ENCODE measurements at regions not wholly inside any gene's neighbourhood (a gene's known extent, or its start where the extent isn't known, plus 50 kb on each side); places are given as distances from the start of the nearest gene placed in this dataset.
"Not testable (repeated sequence)": the region's sequence is repeated elsewhere in the genome, so short reads cannot be mapped to it uniquely, and the experiment has no call there.

DNA sequence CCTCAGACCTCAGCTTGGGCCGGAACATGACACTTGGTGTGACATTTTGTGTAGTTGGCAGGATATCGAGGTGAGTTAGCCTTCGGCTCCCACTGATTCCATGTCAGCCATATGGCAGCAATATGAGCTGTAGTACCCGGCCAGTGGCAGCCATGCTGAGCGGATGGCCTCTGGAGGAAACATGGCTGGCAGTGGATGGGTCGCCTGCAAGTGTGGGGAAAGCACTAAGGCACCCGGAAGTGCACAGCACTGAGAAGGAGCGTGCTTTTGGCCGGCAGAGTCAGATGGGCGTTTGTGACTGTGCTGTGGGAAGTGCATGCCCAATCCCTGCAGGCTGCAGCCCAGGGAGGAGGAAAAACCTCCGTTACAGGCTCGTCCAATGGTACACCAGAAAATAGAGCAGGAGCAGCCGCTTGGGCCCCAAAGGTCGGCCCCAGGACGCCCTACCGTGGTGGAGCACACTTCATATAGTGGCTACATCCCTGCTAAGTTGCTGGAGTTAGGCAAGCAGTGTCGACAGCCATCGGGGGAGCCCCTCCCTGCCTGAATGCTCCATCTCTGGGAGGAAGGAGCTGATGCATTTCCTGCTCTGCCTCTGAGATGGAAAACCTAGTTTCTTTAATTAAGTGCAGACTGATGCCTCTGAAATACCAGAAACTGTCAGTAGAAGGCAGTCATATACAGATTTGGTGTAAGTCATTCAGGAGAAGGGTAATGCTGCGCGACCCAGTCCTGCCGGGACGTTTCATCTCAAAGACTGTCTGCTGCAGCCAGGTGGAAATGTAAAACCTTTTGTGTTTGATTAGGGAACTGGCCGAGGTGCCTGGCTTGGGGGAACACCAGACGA lies 2185.8 kb upstream of the ACO1 start:
- no peak for DNase-seq (ENCODE audit: low spot score)
- no peak for FAIRE-seq

DNA sequence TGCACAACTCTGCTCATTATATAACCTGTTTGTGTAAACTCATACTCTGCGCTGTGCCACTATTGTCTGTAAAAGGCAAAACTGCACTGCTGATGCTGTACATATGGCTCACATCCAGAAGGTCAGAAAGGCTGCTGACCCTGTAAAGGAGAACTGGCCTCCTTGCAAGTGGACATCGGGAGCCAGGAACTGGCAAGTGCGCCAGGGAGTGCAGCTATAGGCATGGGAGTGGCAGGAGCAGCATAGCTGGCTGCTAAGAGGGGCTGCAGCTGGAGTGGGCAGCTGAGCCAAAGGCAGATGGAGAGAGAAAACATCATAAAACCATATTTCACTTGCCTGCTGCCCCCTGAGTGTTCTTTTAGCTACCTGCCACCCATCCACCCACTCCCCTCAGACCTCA lies 2183.4 kb upstream of the ACO1 start:
- FAIRE-seq, result no peak
- no peak for DNase-seq (ENCODE audit: low spot score)

DNA sequence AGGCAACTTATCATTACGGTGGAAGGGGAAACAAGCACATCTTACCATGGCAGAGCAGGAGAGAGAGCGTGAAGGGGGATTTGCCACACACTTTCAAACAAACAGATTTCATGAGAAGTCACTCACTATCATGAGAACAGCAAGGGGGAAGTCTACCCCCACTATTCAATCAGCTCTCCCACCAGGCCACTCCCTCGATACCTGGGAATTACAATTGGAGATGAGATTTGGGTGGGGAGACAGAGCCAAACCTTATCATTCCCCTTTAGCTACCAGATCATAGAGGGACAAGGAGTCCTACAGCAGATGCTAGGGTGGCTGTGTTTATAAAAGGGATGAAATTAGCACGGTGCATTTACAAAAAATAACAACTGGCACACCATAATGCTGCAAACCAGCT lies 2149.4 kb upstream of the ACO1 start:
- FAIRE-seq (no peak), DNase-seq (ENCODE audit: low spot score) (no peak)

DNA sequence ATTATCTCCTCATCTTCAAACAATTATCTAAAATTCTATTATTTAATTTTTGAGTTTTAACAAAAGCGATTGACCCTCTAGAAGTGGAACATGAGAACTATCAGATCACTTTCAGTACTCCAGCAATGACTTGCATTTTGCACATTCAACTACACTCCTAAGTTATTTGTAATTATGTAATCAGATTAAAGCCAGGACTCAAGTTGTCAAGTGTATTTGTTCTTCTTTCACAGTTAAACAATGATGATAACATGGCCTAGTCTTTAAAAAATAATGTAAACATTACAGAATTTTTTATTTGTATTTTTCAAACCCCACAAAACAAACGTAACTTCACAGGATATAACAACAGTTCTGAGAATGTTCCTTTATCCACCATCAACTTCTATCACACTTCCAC lies 2148.9 kb upstream of the ACO1 start:
- DNase-seq (ENCODE audit: low spot score) (no peak), FAIRE-seq (no peak)

DNA sequence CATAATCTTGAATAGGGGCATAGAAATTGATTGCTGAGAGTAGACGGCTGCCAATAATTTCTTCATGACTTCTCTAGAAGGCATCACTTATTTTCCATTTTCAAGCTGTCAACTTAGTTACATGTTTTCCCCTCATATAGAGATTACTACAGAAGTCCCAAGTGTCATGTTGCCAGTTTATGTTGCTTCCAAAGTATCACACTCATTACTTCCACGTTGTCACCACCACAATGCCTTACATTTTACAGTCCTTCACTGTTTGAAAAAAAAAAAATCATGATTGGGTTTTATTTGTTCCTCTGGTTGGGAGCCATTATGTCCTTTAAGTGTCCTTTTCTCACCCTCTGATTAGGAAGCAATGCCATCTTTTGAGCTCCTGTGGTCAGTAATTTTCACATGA lies 2144.6 kb upstream of the ACO1 start:
- FAIRE-seq (no peak), DNase-seq (ENCODE audit: low spot score) (no peak)

DNA sequence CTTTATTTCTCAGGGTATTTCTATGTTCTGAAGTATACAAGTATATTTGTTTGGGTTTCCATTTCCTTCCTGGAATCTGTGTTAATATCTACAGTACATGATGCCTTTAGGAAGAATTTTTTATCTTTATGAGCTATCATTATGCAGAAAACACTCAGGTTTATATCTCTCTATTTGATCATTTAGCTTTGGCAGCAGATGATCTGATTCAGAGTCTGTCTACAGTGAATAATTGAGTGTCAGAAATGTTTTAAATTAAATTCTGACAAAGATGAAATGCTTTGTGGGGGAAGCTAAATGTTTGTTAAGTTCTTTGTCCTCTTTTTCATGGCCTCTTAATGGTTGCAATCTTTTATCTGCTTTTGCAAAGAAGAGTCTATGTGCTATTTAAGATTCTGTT lies 2141.0 kb upstream of the ACO1 start:
- no peak for DNase-seq (ENCODE audit: low spot score)
- no peak for FAIRE-seq

DNA sequence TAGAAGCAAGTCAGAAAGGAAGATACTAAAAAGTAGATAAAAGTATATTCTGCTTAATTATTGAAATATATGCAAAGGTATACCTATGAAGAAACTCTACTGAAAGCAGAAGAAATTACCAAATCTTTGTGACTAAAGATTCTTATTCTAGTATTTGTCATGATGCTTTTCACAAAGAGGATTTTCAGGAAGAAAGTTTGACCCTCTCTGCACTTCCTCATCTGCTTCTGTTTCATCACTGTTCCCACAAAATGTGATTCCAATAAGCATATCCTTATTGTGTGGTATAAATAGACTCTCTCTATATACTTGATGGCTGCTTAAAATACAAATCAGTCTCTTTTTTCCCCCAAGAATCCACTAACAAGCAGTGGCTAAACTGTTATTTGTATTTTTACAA lies 2139.6 kb upstream of the ACO1 start:
- FAIRE-seq (no peak), DNase-seq (ENCODE audit: low spot score) (no peak)

DNA sequence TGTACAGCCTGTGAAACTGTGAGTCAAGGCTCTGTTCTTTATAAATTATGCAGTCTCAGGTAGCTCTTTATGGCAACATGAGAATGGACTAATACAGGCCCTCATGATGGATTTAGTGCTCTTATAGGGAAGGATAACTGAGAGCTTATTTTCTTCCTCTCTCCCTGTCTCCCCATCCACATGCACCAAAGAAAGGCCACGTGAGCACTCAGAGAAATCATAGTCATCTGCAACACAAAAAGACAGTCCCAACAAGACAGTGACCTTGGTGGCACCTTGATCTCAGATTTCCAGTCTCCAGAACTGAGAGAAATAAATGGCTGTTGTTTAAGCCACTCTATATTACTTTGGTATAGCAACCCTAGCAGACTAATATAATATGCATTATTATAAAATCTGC lies 2133.6 kb upstream of the ACO1 start:
- FAIRE-seq, result no peak
- no peak for DNase-seq (ENCODE audit: low spot score)

DNA sequence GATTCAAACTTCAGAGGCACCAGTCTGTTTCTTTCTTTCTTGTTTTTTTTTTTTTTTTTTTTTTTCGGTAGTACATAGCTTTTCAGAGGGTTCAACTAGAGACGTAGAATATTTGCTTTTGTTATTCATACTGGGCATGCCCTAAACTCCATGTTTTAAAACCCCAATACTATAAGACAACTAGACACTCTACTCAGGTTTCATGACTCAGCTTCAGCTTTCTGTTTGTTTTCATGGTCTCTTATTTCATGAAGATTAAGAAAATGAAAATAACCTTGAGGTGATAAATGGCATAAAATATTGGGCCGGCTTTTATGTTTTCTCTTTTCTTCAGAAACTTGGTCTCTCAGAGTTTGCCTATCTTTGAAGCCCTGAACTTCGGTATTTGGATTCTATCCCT lies 2126.3 kb upstream of the ACO1 start:
- no peak for FAIRE-seq
- no peak for DNase-seq (ENCODE audit: low spot score)

DNA sequence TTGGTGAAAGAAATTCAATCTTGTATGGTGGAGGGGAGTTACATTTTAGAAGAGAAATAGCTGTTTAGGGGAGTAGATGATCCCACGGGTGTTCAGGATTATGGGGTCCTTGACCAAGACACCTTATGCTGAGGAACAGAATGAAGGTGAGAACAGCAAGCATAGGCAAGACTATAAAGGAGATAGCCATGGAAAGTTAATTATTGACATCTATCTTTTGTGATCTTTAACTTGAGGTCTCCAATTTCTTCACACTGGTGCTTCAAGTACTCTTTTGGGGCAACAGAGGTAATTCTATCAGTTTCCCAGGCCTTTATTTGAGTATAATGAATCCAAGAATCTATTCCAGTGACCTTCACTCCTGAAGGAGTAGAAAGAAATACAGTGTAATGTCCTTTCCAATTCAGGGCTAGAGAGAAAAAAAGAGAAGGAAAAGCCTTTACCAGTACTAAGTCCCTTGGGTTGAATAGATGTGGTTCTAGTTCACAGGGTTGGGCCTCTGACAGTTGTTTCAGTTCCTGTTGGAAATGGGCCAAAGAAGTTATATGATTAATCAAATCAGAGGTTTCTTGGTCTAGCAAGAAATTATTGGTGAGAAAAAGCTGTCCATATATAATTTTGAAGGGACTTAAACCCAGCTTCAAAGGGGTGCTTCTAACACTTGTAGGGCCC lies 2104.1 kb upstream of the ACO1 start:
- FAIRE-seq (no peak), DNase-seq (ENCODE audit: low spot score) (no peak)

DNA sequence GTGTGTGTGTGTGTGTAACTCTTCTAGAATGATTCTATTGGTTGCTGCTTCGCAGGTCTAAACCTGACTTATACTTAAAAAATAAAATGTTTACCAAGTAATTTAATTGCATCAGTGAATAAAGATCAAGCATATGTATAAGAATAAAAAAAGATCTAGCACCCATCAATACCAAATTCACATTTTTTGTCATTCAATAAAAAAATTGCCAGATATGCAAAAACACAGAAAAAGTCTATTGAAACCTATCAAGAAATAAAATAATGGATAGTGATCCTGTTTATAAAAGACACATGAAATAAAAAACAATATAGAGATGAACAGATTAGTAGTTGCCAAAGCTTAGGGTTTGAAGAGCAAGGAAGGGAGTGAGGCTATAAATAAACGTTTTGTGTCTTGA lies 2095.0 kb upstream of the ACO1 start:
- FAIRE-seq, result no peak

DNA sequence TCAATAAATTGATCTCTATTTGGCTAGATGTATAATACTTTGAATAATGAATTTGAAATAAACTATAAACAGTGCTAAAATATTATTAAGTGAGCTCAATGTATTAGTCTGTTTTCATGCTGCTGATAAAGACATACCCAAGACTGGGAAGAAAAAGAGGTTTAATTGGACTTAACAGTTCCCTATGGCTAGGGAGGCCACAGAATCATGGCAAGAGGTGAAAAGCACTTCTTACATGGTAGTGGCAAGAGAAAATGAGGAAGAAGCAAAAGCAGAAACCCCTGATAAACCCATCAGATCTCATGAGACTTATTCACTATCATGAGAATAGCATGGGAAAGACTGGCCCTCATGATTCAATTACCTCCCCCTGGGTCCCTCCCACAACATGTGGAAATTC lies 2092.4 kb upstream of the ACO1 start:
- DNase-seq (ENCODE audit: low spot score); FAIRE-seq: not testable (repeated sequence)

More for the DNA sequence above, 2095.0 kb upstream of the ACO1 start:
- DNase-seq (ENCODE audit: low spot score), result no peak

DNA sequence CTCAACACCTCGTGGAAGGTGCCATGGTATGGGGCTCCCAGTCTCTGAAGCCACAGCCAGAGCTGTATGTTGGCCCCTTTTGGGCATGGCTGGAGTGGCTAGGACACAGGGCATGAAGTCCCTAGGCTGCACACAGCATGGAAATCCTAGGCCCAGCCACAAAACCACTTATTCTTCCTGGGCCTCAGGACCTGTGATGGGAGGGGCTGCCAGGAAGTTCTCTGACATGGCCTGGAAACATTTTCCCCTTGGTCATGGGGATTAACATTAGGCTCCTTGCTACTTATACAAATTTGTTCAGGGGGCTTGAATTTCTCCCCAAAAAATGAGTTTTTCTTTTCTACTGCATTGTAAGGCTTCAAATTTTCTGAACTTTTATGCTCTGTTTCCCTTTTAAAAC lies 2091.2 kb upstream of the ACO1 start:
- FAIRE-seq, result no peak
- no peak for DNase-seq (ENCODE audit: low spot score)

DNA sequence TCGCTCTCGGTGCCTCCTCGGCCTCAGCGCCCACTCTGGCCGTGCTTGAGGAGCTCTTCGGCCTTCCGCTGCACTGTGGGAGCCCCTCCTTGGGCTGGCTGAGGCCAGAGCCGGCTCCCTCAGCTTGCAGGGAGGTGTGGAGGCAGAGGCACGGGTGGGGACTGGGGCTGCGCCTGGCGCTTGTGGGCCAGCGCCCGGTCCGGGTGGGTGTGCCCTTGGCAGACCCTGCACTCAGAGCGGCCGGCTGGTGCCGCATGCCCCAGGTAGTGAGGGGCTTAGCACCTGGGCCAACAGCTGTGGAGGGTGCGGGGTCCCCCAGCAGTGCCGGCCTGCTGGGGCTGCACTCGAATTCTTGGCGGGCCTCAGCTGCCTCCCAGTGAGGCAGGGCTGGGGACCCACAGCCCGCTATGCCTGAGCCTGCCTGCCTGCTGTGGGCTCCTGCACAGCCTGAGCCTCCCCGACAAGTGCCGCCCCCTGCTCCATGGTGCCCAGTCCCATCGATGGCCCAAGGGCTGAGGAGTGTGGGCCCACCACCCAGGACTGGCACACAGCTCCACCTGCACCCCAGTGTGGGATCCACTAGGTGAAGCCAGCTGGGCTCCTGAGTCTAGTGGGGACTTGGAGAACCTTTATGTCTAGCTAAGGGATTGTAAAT lies 2085.2 kb upstream of the ACO1 start:
- no peak for DNase-seq (ENCODE audit: low spot score)
- no peak for FAIRE-seq

DNA sequence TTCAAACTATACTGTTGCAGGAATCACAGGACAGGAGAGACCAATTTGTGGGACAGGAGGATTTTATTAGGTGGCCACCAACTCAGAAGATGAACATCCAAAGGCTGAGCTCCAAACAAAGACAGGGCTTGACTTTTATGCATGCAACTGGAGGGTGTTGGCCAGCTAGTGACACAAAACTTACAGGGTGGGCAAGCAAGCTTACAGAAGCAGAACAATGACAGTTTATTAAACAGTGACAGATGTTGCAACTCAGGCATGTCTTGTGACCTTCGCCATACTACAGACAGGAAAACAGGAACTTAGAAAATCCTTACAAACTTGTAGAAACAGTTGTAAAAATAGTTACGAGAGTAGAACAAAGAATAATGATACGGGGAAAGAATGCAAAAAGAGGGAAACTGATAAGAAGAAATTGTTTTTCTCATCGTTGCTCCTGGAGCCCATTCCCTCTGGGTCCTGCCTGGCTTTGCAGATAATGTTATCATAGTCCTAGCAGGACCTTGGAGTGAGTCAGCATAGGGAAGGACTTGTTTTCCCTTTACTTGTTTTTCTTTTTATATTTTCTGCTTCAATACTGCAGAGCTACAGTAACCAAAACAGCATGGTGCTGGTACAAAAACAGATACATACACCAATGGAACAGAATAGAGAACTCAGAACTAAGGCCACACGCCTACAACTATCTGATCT lies 2083.0 kb upstream of the ACO1 start:
- FAIRE-seq, result no peak
- no peak for DNase-seq (ENCODE audit: low spot score)

DNA sequence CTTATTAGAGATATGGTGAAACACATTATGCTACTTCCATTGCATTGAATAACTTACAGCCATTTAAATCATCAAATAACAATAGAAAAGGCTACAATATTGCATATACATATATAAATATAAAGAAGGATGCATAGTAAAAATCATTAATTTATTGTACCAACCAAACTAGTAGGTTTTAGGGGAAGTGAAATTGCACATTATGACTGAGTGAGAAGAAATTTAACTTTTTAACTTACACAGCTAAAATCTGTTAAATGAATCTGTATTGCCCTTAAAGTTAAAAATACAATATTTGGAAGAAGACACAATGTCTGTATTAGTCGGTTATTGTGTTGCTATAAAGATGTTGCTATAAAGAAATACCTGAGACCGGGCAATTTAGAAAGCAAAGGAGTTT lies 2073.7 kb upstream of the ACO1 start:
- no peak for FAIRE-seq

DNA sequence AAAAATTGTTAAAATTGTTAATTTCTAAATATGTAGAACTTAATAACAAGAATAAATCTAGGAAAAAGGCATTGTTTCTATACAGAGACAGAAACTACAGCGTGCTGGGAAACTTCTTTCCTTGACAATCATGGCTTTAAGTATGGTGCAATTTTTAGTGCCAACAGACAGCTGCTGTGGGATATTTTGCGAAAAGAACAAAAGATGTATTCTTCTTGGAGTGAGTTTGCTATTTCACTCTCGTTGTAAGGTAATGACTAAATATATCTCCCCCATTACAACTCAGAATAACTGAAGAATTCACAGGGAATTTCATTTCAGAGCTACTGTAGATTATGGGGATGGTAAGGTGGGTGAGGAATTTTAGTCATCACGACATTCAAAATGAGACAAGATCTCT lies 2055.0 kb upstream of the ACO1 start:
- FAIRE-seq (no peak), DNase-seq (ENCODE audit: low spot score) (no peak)

More for the DNA sequence above, 2073.7 kb upstream of the ACO1 start:
- no peak for DNase-seq (ENCODE audit: low spot score)

DNA sequence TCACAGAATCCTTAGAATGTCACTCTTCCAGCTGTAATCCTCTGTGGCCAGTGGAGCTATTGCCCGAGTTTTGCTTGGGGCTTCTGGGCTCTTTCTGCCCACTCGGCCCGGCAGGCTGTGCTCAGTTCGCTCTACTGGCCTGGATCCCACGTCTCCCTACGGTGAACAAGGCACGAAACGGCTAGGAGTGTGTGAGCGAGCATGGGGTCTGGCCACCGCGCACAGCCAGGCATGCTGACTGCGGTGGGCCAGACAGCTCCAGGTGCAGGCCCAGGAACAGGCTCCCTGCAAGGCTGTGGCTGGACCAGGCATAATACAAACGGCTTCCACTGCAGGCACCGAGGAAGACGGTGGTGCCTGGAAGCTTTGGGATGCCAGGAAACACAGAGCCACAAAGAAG lies 2035.5 kb upstream of the ACO1 start:
- no peak for DNase-seq (ENCODE audit: low spot score)
- no peak for FAIRE-seq

DNA sequence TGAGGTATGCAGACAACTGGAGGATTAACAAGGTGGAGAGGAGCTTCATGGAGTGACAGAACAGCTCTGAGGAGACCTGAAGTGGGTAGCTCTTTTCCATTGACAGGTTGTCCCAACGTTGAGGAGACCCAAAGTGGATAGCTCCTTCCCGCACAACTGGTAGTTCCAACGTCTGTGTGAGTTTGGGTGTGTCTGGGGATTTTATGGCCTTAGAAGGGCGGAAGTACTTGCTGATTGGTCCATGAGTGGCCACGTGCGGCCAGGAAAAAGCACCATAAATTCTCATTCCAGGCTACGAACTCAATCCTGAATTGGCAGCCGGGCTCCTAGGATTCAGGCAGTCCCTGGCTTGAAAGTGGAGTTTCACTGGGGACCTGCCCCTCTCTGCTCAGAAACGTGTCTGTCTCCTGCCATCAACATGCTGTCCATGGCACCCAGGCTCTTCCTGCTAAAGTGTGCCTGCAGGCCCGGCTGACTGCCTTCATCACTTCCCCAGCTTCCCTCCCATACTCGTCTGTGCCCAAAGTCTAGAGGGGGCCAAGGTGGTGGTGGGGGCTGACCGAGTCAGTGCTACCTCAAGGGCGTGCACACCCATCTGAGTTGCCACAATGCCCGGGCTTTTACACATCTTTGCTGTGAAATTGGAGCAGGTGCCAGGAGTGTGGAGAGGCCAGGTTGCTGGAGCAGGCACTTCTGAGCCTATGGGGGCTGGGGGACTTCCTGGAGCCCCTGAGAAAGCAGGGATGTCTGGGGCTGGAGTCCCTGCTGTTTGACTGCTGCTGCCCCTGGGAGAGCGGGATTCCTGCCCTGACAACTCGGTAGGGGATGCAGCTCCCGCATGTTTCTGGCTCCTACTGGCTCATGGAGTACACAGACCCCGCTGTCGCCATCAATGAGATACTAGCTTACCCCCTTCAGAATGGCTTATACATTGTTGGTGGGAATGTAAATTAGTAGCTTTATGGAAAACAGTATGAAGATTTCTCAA lies 2034.6 kb upstream of the ACO1 start:
- no peak for DNase-seq (ENCODE audit: low spot score)
- FAIRE-seq, result no peak

DNA sequence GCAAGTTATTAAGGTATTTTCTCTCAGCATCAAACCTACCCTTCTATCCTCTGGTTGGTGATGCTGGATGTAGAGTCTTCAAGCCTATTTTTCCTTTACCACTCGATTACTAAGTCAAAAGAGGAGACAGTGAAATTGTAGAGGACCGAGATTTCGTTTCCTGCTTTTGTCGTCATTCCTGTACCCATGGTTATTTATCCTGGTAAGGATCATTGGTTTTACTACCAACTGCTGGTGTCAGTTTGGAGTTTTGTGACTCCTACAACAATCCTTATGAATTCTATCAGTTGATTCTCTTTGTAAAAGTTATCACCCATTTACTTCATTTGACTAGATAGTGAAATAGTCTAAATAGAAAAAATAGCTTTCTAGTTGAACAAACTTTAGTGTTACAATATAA lies 2028.2 kb upstream of the ACO1 start:
- DNase-seq (ENCODE audit: low spot score) (no peak), FAIRE-seq (no peak)

DNA sequence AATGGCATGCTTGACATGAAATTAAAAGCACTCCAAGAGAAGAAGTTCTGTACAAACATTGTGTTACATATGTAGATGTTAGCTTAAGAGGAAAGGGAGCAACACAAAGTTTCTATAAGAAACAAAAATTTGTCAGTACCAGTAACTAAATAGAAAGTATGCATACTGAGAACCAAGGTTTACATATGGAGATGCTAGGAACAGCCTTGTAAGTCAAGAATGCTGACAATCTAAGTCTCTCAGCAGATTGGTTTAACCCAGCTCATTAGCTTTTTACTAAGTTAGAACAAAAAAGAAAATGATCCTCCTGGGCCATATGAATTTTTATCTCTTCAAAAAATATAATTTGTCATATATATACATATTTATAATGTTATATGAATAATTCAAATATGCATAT lies 2022.1 kb upstream of the ACO1 start:
- DNase-seq (ENCODE audit: low spot score), result no peak
- FAIRE-seq, result no peak

Data from RCC 7860 (cell line).